ENCODE measurements at regions not wholly inside any gene's neighbourhood (a gene's known extent, or its start where the extent isn't known, plus 50 kb on each side); places are given as distances from the start of the nearest gene placed in this dataset.

DNA sequence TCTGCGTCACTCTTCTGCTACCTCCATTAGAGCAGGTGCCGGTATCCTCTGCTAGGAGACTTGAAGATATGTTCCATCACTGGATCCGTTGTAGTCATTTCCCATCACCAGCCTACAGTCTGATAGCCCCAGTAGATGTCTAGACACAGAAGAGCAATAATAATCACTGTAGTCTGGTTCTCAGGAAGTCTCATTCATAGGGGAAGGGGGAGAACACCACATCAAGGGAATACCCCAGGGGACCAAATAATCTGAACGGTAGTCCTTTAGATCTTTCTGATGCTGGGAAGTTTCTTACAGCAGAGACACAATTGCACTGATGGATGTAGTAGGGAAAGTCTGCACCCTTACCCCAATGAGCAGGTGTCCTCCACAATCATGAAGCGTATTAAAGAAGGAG is 595.0 kb downstream of the EPHA3 start:
- TF ChIP-seq, protein P1, sequence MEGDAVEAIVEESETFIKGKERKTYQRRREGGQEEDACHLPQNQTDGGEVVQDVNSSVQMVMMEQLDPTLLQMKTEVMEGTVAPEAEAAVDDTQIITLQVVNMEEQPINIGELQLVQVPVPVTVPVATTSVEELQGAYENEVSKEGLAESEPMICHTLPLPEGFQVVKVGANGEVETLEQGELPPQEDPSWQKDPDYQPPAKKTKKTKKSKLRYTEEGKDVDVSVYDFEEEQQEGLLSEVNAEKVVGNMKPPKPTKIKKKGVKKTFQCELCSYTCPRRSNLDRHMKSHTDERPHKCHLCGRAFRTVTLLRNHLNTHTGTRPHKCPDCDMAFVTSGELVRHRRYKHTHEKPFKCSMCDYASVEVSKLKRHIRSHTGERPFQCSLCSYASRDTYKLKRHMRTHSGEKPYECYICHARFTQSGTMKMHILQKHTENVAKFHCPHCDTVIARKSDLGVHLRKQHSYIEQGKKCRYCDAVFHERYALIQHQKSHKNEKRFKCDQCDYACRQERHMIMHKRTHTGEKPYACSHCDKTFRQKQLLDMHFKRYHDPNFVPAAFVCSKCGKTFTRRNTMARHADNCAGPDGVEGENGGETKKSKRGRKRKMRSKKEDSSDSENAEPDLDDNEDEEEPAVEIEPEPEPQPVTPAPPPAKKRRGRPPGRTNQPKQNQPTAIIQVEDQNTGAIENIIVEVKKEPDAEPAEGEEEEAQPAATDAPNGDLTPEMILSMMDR (IDR thresholded peaks at IDR 0.05; ENCODE audit: insufficient read depth, low read length) = no peak
- no peak for TF ChIP-seq GABPA (IDR thresholded peaks at IDR 0.05; ENCODE audit: low read depth)
